ENCODE measurements at regions not wholly inside any gene's neighbourhood (a gene's known extent, or its start where the extent isn't known, plus 50 kb on each side); places are given as distances from the start of the nearest gene placed in this dataset.

- Histone ChIP-seq H2BK20ac (ENCODE audit: low read length) (no peak overlapping the region), H3K36me3 (ENCODE audit: control insufficient read depth in 2 of 4, insufficient read depth in 4 of 4, low read length in 3 of 4) (no peaks in the 10 kb centered on the region), H2BK15ac (ENCODE audit: low read length) (no peak overlapping the region), H3K23me2 (ENCODE audit: low read depth, low read length) (peaks cover 2% of the 10 kb centered on the region; the same call in 1 of the 2 replicates), H2AFZ (ENCODE audit: low read length) (no peak overlapping the region), H3K79me2 (ENCODE audit: control insufficient read depth in 1 of 2, insufficient read depth in 2 of 2, low read length in 2 of 2) (no peaks in the 10 kb centered on the region), H4K91ac (replicated peaks; ENCODE audit: insufficient read length, low read length) (no peak overlapping the region), H3K4me2 (ENCODE audit: insufficient read depth in 1 of 2, low read depth in 2 of 2, low read length in 2 of 2) (no peak overlapping the region), H3K9me3 (ENCODE audit: insufficient read depth in 2 of 2, low read depth in 1 of 2, low read length in 1 of 2) (no peaks in the 10 kb centered on the region; a peak in 1 of 4 replicates), H3K27ac (ENCODE audit: low read depth, low read length) (no peak overlapping the region), H3K23ac (ENCODE audit: insufficient read length) (no peak overlapping the region), H3K4me3 (ENCODE audit: extremely low read depth in 1 of 4, insufficient read depth in 2 of 4, low read depth in 3 of 4, low read length in 4 of 4) (no peak overlapping the region), H3K9ac (replicated peaks in 1 of 4; ENCODE audit: extremely low read depth in 1 of 4, low read depth in 3 of 4, low read length in 3 of 4) (no peak overlapping the region), H2BK12ac (ENCODE audit: low read depth, low read length) (no peak overlapping the region), H4K20me1 (replicated peaks in 1 of 2; ENCODE audit: control insufficient read depth in 1 of 2, insufficient read depth in 2 of 2, low read length in 2 of 2) (no peaks in the 10 kb centered on the region), H2BK5ac (ENCODE audit: low read depth, low read length) (no peak overlapping the region), H4K8ac (ENCODE audit: extremely low read depth, insufficient read depth, low read length) (no peak overlapping the region), H4K5ac (ENCODE audit: insufficient read length, low read depth, low read length) (no peak overlapping the region), H3K27me3 (replicated peaks in 1 of 4; ENCODE audit: control insufficient read depth in 3 of 4, extremely low read depth in 1 of 4, insufficient read depth in 3 of 4, low read length in 3 of 4) (no peaks in the 10 kb centered on the region), H3K4ac (replicated peaks; ENCODE audit: insufficient read length, low read depth, low read length) (no peak overlapping the region), H3K18ac (ENCODE audit: extremely low read depth, low read length) (no peak overlapping the region), H2BK120ac (replicated peaks; ENCODE audit: low read depth, low read length) (no peak overlapping the region), H3K56ac (replicated peaks; ENCODE audit: insufficient read length, low read depth, low read length) (no peak overlapping the region), H3K4me1 (replicated peaks in 1 of 4; ENCODE audit: control insufficient read depth in 3 of 4, insufficient read depth in 4 of 4, low read length in 3 of 4) (no peaks in the 10 kb centered on the region), H3K79me1 (ENCODE audit: low read depth, low read length) (no peaks in the 10 kb centered on the region), H2AK5ac (ENCODE audit: low read depth, low read length) (no peak overlapping the region), H3K14ac (ENCODE audit: insufficient read length) (no peak overlapping the region)
- WGBS, 2 experiments (ENCODE audit: extremely low coverage in 1 of 2, insufficient coverage in 1 of 2, insufficient read length in 1 of 2, insufficient replicate concordance in 2 of 2, low coverage in 1 of 2, low lambda C conversion rate in 2 of 2, missing lambda C conversion rate in 1 of 2) = 95% methylated on average over 5 of the region's 5 CpGs; no CpG with 5 or more reads in 1 of the 2 experiments
- CTCF ChIA-PET (ENCODE audit: partially characterized antibody) = interaction anchor here (0.9 to 1.2 kb wide), 2 partner anchors 17 to 41 kb away, joined by 3 read pairs; no protein-coding TSS in a partner anchor
- POLR2A ChIA-PET (ENCODE audit: partially characterized antibody) = no interaction called here
- FAIRE-seq = no peak
- DNase-seq (ENCODE audit: low read depth in 1 of 2, low spot score in 2 of 2) = no peak
- TF ChIP-seq MAFK (IDR thresholded peaks at IDR 0.05; ENCODE audit: low read depth, low read length) (no peak), CEBPB (IDR thresholded peaks at IDR 0.05; ENCODE audit: low read depth, low read length) (no peak), RFX5 (IDR thresholded peaks at IDR 0.05; ENCODE audit: borderline replicate concordance, low read depth, low read length) (no peak), HDAC6 (IDR thresholded peaks at IDR 0.05; ENCODE audit: low read depth, low read length) (no peak), SP2 (IDR thresholded peaks at IDR 0.05; ENCODE audit: low read length) (no peak)
- TF ChIP-seq, protein P1, sequence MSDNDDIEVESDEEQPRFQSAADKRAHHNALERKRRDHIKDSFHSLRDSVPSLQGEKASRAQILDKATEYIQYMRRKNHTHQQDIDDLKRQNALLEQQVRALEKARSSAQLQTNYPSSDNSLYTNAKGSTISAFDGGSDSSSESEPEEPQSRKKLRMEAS (IDR thresholded peaks at IDR 0.05) = no peak
These were observed 610.8 kb downstream of the NTRK3 start for GRCh38 chr15:87645723-87646122.
